CD4-positive, alpha-beta T cell treated with Interleukin-4 for 1 hour (primary cell): ENCODE measurements at regions not wholly inside any gene's neighbourhood (a gene's known extent, or its start where the extent isn't known, plus 50 kb on each side); places are given as distances from the start of the nearest gene placed in this dataset.
"Not testable (repeated sequence)": the region's sequence is repeated elsewhere in the genome, so short reads cannot be mapped to it uniquely, and the experiment has no call there.

ENCODE experiments used
- DNase-seq, 2 donors: peaks; one replicate each; pipeline ENCODE4 v3.0.0-alpha.2; 2020 to 2022

- no peak for DNase-seq
These were observed 68.7 kb upstream of the FGF3 start for GRCh38 chr11:69887841-69888427.

- DNase-seq: peak; percentile 40 to 59
These were observed 69.4 kb upstream of the FGF3 start for GRCh38 chr11:69888483-69889181.

DNA sequence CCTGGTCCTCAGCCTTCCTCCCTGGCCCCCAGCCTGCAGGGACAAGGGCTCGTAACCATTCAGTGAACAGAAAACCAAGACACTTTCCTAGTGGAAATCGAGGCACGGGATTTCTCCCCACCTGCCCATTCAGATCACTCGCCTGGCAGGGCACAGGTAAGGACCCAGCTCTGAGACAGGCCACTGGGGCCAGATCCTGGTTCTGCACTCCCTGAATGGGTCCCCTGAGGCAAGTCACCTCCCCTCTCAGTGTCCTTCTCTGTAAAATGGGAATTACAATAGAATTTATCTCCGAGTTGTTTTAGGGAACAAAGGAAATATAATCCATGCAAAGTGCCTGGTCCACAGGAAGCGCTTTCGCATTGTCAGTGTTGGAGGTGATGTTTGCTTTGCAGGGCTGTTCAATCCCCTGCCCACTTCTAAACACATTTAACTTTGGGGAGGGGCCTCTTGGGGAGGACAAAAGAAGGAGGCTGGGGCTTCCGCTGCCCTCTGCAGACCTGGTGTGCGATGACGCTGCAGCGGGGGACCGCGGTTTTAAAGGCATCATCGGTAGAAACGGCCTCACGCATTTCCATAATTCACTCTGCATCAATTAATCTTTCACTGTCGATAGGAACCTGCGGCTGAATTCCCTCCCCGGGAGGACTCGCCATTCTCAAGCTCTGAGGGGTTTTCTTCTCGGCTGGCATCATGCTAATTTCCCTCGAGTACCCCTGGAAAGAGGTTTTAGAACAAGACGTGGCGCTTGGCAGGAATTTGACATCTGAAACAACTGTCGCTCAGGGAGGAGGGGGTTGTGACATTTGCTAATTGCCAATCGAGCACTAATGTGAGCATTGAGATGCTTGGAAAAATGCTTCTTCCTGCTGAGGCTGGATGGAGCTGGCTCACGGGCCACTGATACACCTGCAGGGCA is 70.4 kb upstream of the FGF3 start:
- DNase-seq: no peak

DNA sequence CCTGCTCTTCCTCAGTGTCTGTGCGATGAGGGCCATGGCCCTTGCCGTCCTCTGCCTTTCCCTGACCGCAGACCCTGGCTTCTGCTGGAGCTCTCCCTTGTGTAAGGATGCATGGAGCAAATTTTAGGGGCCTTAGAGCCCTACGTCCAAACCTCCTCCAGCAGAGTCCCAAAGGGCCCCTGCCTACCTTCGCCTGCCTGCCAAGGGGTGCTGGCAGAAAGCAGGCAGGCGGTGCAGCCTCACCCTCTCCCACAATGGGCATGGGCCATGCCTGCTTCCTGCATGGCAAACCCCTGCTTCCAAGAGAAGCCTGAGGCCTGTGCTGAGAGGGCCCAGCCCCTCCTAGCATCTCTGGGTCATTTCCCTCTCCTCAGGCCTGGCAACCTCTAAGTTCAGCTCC is 71.3 kb upstream of the FGF3 start:
- DNase-seq: no peak

DNA sequence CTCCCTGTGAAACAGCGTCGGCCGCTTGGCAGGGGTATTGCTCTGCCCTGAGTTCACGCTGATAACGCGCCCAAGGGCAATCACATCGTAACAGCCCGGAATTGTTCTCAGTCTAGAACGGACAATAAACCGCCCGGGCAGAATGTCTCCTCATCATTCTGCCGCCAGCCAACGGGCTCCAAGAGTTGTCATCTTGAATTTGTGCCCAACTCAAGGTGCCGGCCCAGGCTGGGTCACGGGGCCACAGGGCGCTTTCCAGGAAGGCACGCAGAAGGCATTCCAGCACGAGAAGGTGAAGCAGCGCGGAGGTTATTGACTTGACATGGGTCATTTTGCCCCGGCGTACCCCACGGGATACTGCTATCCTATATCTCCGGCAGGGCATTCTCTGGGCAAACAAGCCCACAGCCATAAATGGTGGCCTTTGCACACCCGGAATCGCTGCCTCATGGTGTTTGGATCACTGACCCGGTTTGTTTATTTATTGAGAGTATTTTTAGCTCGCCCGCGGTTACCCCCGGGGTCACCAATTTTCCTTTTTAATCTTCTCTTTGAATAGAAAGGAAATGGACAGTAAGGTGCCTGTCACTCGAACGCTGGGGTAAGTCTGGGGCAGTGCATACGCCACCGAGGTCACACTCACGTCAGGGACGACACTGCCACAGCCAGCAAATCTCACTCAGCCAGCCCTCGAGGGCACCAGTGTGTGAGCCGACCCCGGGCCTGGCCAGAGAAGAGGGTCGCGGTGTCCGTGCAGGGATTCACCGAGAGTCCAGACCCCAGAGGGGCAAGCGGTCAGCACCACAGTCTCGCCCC is 72.4 kb upstream of the FGF3 start:
- no peak for DNase-seq

GRCh38 chr11:69892237-69892985 is 73.2 kb upstream of the FGF3 start:
- DNase-seq: no peak

DNA sequence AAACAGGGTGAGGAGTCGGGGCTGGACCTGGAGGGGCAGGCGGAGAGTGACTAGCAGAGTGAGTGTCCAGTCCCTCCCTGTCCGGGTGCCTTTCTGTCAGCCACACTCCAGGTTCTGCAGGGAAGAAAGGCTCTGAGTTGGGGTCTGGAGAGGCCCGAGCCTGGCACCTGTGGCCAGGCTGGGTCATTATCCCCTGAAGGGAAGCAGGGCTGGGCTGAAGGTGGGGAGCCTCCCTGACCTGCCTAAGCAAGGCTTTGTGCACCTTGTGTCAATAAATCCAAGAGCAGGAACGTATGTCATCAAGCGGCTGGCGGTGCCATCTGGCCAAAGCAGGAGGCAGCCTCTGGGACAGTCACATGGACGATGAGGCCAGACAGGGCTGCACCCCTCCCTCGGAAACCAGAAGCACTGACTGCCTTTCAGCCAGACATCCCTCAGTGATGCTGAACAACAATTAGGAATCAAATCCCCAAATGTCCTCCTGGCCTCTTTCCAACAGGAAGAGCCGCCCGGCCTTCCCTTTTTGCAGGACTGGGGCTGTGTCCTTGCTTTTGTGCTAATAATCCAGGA is 73.9 kb upstream of the FGF3 start:
- DNase-seq: no peak

DNA sequence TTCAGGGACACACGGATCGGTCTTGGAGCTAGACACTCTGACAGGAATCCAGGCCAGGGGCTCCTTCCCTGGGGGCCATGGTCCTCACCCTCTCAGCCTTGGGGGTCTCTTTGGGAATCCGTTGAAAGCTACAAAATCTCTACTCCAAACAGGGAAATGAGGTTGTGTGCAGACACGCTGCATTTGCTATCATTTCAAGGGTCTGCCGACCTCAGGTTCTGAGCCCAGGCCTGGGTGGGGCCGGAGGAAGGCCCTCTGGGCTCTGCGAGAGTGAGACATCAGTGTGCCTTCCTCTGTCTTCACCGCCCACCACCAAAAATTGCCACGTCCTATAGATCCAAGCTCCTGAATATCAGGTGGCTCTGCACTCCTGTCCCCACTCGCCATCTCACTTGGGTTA is 74.4 kb upstream of the FGF3 start:
- DNase-seq: no peak

DNA sequence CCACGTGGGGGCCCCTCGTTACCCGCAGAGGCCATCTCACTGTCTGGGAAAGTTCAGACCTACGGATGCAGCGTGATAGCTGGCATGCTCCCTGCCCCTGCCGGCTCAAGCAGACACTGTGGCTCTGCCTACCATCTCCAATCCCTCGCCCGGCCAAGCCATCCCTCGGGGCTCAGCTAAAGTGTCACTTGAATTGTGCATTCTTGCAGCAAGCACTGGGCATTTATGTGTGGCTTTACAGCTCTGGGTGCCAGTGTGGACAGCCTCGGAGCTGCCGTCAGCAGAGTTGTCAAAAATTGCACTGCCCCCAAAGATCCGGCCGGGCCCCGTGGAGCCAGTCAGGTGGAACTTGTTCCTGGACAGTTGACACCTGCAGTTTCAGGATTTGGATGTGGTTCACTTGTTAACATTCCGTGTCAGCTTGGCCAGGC is 75.0 kb upstream of the FGF3 start:
- no peak for DNase-seq

- no peak for DNase-seq
These were observed 75.4 kb upstream of the FGF3 start for GRCh38 chr11:69894648-69895047.

DNA sequence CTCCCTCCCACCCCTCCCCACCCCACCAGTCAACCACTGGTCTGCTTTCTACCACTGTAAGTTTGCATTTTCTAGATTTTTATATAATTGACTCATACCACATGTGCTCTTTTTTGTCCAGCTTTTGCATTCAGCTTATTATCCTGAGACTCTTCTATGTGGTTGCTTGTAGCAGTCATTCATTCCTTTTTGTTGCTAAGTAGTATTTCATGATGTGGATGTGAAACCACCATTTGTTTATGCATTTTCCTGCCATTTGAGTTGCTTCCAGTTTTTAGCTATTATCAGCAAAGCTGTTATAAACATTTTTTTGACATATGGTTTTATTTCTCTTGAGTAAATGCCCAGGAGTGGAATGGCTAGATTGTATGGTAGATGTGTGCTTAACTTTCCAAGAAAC is 77.0 kb upstream of the FGF3 start:
- no peak for DNase-seq

DNA sequence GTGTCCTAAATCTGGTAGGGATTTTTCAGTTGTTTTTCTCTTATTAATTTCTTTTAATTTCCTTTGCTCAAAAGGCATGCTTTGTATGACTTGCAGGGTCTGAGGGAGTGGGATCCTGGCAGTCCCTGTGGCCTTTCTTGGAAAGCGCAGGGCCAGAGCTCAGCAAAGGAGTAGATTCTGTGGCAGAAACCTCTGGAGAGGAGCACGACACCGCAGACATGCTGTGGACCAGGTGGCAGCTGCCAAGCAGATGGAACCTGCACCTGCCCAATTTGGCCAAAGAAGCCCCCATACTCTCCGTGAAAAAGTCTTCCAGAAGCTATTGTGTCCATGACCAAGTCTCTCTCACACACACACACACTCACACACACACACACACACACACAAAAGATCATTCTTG is 78.9 kb upstream of the FGF3 start:
- no peak for DNase-seq

GRCh38 chr11:69899957-69900821 is 81.0 kb upstream of the FGF3 start:
- DNase-seq: no peak

DNA sequence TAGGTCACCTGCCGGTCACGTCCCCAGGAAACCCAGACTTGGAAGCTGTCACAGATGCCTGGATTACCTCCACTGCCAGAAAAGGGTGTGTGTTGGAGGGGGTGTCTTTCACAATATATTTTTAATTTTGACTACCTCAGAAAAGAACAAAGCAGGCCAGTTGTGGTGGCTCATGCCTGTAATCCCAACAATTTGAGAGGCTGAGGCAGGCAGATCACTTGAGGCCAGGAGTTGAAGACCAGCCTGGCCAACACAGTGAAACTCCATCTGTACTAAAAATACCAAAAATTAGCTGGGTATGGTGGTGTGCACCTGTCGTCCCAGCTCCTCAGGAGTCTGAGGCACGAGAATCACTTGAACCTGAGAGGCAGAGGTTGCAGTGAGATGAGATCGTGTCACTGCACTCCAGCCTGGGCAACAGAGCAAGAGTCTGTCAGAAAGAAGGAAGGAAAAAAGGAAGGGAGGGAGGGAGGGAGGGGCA is 81.6 kb upstream of the FGF3 start:
- DNase-seq: not testable (repeated sequence)

DNA sequence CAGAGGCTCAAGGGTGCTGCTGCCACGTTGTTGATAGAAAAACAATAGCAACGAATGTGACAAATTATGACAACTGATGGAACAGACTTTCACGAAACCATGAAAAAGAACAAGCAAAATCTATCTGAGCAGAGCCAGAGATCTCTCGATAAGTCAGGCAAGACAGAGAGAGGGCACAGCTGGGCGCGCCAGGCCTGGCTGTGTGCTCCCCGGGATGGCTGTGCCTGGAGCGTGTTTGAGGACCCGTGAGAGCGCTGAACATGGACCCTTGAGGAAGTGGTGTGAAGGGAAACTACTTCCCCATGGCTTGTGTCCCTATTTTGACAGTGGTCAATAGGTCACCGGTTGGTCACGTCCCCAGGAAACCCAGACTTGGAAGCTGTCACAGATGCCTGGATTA is 83.1 kb upstream of the FGF3 start:
- DNase-seq: no peak

DNA sequence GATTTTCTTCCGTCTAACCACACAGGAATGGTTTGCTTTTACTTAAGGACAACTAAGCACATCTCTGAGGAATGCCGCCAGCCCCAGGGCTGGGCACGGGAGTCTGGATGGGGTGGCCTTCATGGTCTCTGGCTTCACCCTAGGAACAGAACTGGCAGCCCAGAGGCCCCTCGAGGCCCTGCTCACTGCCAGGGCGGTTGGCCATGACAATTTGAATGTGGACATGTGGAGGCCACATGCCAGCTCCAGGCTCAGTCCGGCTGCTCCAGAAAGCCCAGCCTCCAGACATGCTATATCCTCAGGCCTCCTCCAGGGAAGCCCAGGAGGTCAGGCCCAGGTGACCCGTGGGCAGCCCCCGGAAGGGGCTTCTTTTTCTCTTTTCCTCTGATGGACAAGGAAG is 84.0 kb upstream of the FGF3 start:
- no peak for DNase-seq

- no peak for DNase-seq
These were observed 85.2 kb upstream of the FGF3 start for GRCh38 chr11:69904161-69904973.

DNA sequence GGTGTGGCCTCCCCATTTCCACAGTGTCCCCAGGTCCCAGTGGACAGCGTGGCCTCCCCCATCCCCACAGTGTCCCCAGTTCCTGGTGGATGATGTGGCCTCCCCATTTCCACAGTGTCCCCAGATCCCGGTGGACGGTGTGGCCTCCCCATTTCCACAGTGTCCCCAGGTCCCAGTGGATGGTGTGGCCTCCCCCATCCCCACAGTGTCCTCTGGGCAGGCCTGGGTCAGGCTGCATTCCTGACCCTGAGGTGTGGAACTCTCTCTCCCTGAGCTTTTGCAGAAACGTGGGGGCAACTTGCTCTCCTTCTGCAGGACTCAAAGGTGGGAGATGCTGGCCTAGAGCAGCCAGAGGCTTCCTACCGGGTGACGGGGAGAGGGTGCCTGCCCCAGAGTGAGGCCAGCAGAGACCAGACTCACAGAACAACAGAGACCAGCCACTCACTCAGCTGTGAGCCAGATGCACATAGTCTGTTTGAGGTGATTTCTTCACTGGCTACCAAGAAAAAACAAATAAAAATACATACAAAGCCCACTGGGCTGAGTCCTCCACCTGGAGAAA is 85.8 kb upstream of the FGF3 start:
- DNase-seq: no peak
